GM23338 (cell line): ENCODE measurements at regions not wholly inside any gene's neighbourhood (a gene's known extent, or its start where the extent isn't known, plus 50 kb on each side); places are given as distances from the start of the nearest gene placed in this dataset.

Experiments
- ATAC-seq: fragments of 200-7000 bp; cut with Tn5 transposase; 3 replicates; pipeline ENCODE4 v1.9.1; 2020
- DNase-seq: peaks from one replicate; pipeline ENCODE4 v3.0.0-alpha.2; 2015; ENCODE audit warnings: low spot score
- H2AFZ ChIP-seq: fragments of 200-600 bp; sonication (generic); 2 replicates; pipeline ENCODE4 v1.8.0; 2016; ENCODE audit warnings: antibody characterized with exemption, mild to moderate bottlenecking, moderate library complexity
- H3F3A ChIP-seq: fragments of 200-600 bp; sonication (generic); replicated peaks from 2 replicates; pipeline ENCODE4 v1.8.0; 2017; ENCODE audit warnings: antibody characterized with exemption, mixed run types, low read depth
- H3K27ac ChIP-seq: fragments of 200-600 bp; sonication (generic); 2 replicates; pipeline ENCODE4 v1.6.1; 2016; ENCODE audit warnings: low read depth
- H3K27me3 ChIP-seq: fragments of 200-600 bp; sonication (generic); 2 replicates; pipeline ENCODE4 v1.8.0; 2016; ENCODE audit warnings: mild to moderate bottlenecking, mixed run types, moderate library complexity; ENCODE audit not compliant: insufficient read depth
- H3K36me3 ChIP-seq: fragments of 200-600 bp; sonication (generic); 2 replicates; pipeline ENCODE4 v1.8.0; 2016; ENCODE audit warnings: mild to moderate bottlenecking; ENCODE audit not compliant: insufficient read depth
- H3K4me1 ChIP-seq: fragments of 200-600 bp; sonication (generic); 2 replicates; pipeline ENCODE4 v1.8.0; 2016; ENCODE audit warnings: mild to moderate bottlenecking, moderate library complexity; ENCODE audit not compliant: insufficient read depth
- H3K4me2 ChIP-seq: fragments of 200-600 bp; sonication (generic); 2 replicates; pipeline ENCODE4 v1.7.1; 2017; ENCODE audit warnings: mixed run types
- H3K4me3 ChIP-seq: fragments of 200-600 bp; sonication (generic); 2 replicates; pipeline ENCODE4 v1.6.1; 2016; ENCODE audit warnings: mixed run types
- H3K79me2 ChIP-seq: fragments of 200-600 bp; sonication (generic); replicated peaks from 2 replicates; pipeline ENCODE4 v1.8.0; 2017; ENCODE audit warnings: mild to moderate bottlenecking; ENCODE audit not compliant: insufficient read depth
- H3K9me2 ChIP-seq: fragments of 200-600 bp; sonication (generic); 2 replicates; pipeline ENCODE4 v1.8.0; 2017; ENCODE audit not compliant: insufficient read depth
- H4K20me1 ChIP-seq: fragments of 200-600 bp; sonication (generic); replicated peaks from 2 replicates; pipeline ENCODE4 v1.8.0; 2017; ENCODE audit warnings: mild to moderate bottlenecking; ENCODE audit not compliant: insufficient read depth
- H3K27ac Mint-ChIP-seq: 2 replicates; pipeline ENCODE4 v1.8.0; 2020; ENCODE audit warnings: inconsistent platforms, mild to moderate bottlenecking, moderate library complexity, mixed read lengths
- H3K27me3 Mint-ChIP-seq: 3 replicates; pipeline ENCODE4 v1.8.0; 2022; ENCODE audit warnings: low read depth, mild to moderate bottlenecking, moderate library complexity, mixed read lengths, inconsistent platforms; ENCODE audit not compliant: insufficient read depth, poor library complexity
- H3K36me3 Mint-ChIP-seq: 3 replicates; pipeline ENCODE4 v1.8.0; 2021; ENCODE audit warnings: low read depth, mild to moderate bottlenecking, inconsistent platforms, moderate library complexity, mixed read lengths
- H3K4me1 Mint-ChIP-seq: 3 replicates; pipeline ENCODE4 v1.8.0; 2020; ENCODE audit warnings: mild to moderate bottlenecking, inconsistent platforms, mixed read lengths
- H3K4me3 Mint-ChIP-seq: 3 replicates; pipeline ENCODE4 v1.8.0; 2021; ENCODE audit warnings: moderate library complexity, mild to moderate bottlenecking, inconsistent platforms, mixed read lengths
- H3K9me3 Mint-ChIP-seq: 3 replicates; pipeline ENCODE4 v1.8.0; 2020; ENCODE audit warnings: moderate library complexity, mild to moderate bottlenecking, inconsistent platforms, mixed read lengths
- CREB1 ChIP-seq: fragments of 250-450 bp; sonication (Bioruptor Pico); IDR thresholded peaks from 2 replicates; pipeline ENCODE4 v1.5.0; 2020; ENCODE audit warnings: low read depth, mild to moderate bottlenecking, moderate library complexity
- EZH2 ChIP-seq: fragments of 200-600 bp; sonication (generic); IDR thresholded peaks from one replicate; pipeline ENCODE4 v1.8.0; 2017; ENCODE audit warnings: antibody characterized with exemption, mild to moderate bottlenecking, low read depth; ENCODE audit not compliant: unreplicated experiment
- EZH2phosphoT487 ChIP-seq: fragments of 200-600 bp; sonication (generic); IDR thresholded peaks from one replicate; pipeline ENCODE4 v1.8.1; 2018; ENCODE audit warnings: antibody characterized with exemption; ENCODE audit not compliant: unreplicated experiment
- JUNB ChIP-seq: IDR thresholded peaks from one replicate; pipeline ENCODE4 v1.6.1; 2016; ENCODE audit warnings: antibody characterized with exemption; ENCODE audit not compliant: unreplicated experiment
- NANOG ChIP-seq: IDR thresholded peaks from 2 replicates; pipeline ENCODE4 v1.6.1; 2016; ENCODE audit warnings: antibody characterized with exemption, borderline replicate concordance
- REST ChIP-seq: IDR thresholded peaks from one replicate; pipeline ENCODE4 v1.6.1; 2018; ENCODE audit warnings: antibody characterized with exemption; ENCODE audit not compliant: unreplicated experiment
- STAT1 ChIP-seq: IDR thresholded peaks from one replicate; pipeline ENCODE4 v1.6.1; 2016; ENCODE audit warnings: antibody characterized with exemption; ENCODE audit not compliant: unreplicated experiment
- ZNF462 ChIP-seq: fragments of 250-450 bp; sonication (Bioruptor Pico); IDR thresholded peaks from 2 replicates; pipeline ENCODE4 v1.5.0; 2020; ENCODE audit warnings: mild to moderate bottlenecking, moderate library complexity

GRCh38 chr2:45121236-45121927, 112.1 kb upstream of the SIX2 start:
- Histone ChIP-seq H3K27ac (no peak overlapping the region), H3K4me2 (no peak overlapping the region), H3K4me3 (no peak overlapping the region), H4K20me1 (no peaks in the 10 kb centered on the region), H3K4me1 (no peaks in the 10 kb centered on the region), H3K9me2 (peaks cover 19% of the 10 kb centered on the region), H3K27me3 (no peaks in the 10 kb centered on the region), H3F3A (no peaks in the 10 kb centered on the region), H2AFZ (no peak overlapping the region), H3K36me3 (no peaks in the 10 kb centered on the region), H3K79me2 (no peaks in the 10 kb centered on the region)
- Mint-ChIP-seq H3K9me3 (no peaks in the 10 kb centered on the region), H3K36me3 (no peaks in the 10 kb centered on the region), H3K4me3 (no peak overlapping the region), H3K4me1 (no peaks in the 10 kb centered on the region), H3K27ac (no peak overlapping the region), H3K27me3 (peaks cover 5% of the 10 kb centered on the region)
- TF ChIP-seq EZH2: no peak
- TF ChIP-seq CREB1 (CRISPR knock-in tag): no peak
- no peak for TF ChIP-seq NANOG
- ATAC-seq: no peak
- no peak for DNase-seq

GRCh38 chr2:45120546-45120945, 111.3 kb upstream of the SIX2 start:
- Histone ChIP-seq H2AFZ (no peak overlapping the region), H3K27me3 (no peaks in the 10 kb centered on the region), H3K9me2 (peaks cover 19% of the 10 kb centered on the region), H3K27ac (no peak overlapping the region), H3K4me1 (no peaks in the 10 kb centered on the region), H3F3A (no peaks in the 10 kb centered on the region), H4K20me1 (no peaks in the 10 kb centered on the region), H3K36me3 (no peaks in the 10 kb centered on the region), H3K4me2 (no peak overlapping the region), H3K4me3 (no peak overlapping the region), H3K79me2 (no peaks in the 10 kb centered on the region)
- Mint-ChIP-seq H3K27ac (no peak overlapping the region), H3K4me3 (no peak overlapping the region), H3K9me3 (no peaks in the 10 kb centered on the region), H3K4me1 (no peaks in the 10 kb centered on the region), H3K27me3 (peaks cover 5% of the 10 kb centered on the region), H3K36me3 (no peaks in the 10 kb centered on the region)
- DNase-seq (no peak), ATAC-seq (no peak)
- TF ChIP-seq ZNF462 (CRISPR knock-in tag) (no peak), JUNB (no peak), EZH2phosphoT487 (no peak), STAT1 (no peak), REST (no peak), EZH2 (no peak)
